GM21515 (cell line): ENCODE measurements at regions not wholly inside any gene's neighbourhood (a gene's known extent, or its start where the extent isn't known, plus 50 kb on each side); places are given as distances from the start of the nearest gene placed in this dataset.

Experiments
- ATAC-seq: cut with Tn5 transposase; IDR thresholded peaks from one replicate; pipeline ENCODE4 v1.9.1; 2021; ENCODE audit not compliant: unreplicated experiment

DNA sequence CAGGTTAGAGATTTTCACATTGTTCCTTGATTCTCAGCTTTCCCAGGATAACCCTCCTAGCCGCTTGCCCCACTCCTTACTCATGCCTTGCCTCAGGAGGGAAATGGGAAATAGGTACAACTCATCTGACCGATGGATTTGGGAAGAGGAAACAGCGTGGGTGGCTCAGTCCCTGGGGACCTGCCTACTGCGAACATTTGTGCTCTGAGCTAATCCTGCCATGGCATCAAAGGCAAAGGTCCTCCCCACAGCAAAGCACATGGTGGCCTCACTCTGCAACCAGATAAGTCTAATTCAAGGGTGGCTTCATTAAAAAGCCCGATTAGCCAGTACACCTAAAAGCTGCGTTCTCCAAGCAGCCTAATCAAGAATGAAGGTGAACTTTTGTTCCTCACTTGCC lies 82.4 kb upstream of the ADRA1B start:
- no peak for ATAC-seq

DNA sequence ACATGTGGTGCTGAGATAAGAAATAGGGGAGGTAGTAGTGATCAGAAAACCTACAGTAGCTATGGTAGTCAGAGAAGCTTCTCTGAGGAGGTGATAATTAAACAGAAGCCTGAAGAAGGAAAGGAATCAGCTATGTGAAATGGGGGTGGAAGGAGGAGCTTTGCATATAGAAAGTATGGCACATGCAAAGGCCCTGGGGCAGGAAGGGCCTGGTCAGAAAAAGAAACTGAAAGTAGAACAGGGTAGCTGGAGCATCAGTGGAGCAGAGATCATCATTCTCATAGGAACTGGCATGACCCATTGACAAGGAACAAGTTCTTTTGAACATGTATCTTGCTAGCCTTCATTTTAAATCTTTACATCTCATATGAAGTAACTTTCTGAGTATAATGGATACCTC lies 80.7 kb upstream of the ADRA1B start:
- ATAC-seq, result no peak

DNA sequence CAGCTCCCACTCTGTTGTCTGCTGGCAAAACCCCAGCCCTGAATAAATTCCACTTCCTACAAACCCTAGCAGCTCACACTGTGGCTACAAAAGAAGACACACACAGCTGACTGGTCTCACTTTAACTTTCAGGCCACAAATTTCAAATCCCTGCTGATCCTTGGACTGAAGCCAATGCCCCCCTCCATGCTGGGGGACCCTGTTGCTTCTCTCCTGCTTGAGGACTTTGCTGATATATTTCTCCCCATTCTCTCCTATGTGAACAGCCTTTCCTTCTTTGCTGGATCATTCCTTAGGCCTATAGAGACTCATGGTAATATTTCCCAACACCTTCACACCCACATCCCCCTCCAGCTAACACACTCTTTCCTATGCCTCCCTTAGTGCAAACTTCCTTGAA lies 79.6 kb upstream of the ADRA1B start:
- no peak for ATAC-seq

DNA sequence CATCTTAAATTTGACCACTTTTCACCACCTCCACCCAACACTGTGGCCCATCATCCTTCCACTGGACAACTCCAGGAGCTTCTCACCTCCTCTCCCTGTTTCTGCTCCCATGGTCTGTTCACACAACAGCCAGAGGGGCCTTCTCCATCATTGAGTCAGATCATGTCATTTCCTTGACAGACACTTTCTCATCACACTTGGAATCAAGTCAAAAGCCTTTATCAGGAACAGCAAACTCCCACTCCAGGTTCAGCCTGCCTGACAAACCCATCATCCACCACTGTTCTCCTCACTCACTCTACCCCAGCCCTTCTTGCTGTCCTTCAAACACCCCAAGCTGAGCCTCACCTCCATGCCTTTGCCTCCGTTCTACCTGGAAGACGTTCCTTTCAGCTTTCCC lies 78.4 kb upstream of the ADRA1B start:
- ATAC-seq, result no peak

- ATAC-seq, result no peak
Measured at GRCh38 chr5:159838551-159839222, 77.6 kb upstream of the ADRA1B start.

DNA sequence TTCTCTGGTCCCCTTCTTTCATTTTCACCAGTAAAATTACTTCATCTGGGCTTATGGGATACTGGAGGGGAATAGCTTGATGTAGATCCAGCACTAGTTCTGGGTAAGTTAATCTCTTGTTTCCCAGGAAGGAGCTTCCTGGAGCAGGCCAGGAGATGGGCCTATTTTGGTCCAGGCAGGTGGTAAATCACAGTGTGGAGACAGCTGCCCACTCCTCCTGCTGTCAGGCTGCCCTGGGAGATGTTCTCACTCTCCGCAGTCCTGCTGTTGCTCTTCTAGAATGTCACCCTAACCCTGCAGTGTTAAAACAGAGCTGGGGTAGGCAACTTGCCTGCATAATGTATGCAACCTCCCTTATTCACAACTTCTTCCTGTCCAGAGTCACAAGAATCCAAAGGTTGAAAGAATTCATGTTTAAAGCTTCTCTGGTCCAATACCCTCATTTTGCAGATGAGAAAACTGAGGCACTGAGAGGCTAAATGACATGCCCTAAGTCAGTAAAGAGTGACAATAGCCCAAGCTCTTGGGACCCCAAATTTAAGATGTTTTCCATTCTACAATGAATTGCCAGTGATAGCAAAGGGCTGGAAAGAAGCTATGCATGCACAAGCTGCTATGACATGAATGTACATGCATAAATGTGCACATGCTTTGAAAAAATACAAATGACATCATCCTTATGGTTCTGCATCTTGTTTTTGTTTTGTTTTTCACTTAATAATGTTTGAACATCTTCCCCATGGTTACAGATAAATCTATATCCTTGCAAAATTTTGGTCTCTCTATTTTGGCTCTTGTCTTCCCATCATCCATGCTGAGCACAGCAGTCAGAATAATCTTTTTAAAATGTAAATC lies 71.8 kb upstream of the ADRA1B start:
- ATAC-seq, result no peak

- ATAC-seq, result no peak
Measured at GRCh38 chr5:159849437-159850083, 66.7 kb upstream of the ADRA1B start.

DNA sequence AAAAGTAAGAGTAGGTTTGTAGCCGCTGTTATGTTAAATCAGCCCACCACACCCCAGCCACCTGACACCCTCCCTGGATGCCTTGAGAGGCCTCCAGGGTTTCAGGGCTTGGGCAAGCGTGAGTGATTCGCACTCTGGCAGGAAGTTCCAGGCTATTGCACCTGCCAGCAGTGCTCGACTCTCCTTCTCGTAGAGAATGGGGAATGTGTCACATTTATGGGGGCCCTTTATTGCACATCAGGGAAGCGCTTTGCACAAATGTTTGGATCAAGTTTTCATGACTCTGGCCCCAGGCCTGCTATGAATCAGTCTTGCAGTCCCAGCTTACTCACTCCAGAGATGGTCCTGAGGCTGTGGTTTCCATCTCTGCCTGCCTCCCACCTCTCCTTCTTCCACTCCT lies 66.1 kb upstream of the ADRA1B start:
- no peak for ATAC-seq

DNA sequence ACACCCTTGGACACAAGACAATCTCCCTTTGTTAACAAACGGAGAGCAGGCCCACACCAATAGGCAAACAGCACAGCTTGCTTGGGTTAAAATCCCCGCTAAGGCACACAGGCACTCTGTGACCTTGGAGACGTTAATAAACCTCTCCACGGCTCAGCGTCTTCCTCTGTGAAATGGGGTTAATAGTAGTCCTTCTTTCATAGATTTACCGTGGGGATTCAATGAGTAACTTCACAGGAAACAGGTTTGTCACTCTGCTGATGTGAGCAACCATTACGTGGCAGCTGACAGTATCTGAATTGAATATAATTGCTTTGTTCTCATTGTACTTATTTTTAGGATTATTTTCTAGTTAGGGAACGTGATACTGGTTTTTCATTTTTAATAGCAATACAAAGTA lies 65.2 kb upstream of the ADRA1B start:
- ATAC-seq, result no peak

- ATAC-seq, result no peak
Measured at GRCh38 chr5:159854916-159855315, 61.4 kb upstream of the ADRA1B start.

DNA sequence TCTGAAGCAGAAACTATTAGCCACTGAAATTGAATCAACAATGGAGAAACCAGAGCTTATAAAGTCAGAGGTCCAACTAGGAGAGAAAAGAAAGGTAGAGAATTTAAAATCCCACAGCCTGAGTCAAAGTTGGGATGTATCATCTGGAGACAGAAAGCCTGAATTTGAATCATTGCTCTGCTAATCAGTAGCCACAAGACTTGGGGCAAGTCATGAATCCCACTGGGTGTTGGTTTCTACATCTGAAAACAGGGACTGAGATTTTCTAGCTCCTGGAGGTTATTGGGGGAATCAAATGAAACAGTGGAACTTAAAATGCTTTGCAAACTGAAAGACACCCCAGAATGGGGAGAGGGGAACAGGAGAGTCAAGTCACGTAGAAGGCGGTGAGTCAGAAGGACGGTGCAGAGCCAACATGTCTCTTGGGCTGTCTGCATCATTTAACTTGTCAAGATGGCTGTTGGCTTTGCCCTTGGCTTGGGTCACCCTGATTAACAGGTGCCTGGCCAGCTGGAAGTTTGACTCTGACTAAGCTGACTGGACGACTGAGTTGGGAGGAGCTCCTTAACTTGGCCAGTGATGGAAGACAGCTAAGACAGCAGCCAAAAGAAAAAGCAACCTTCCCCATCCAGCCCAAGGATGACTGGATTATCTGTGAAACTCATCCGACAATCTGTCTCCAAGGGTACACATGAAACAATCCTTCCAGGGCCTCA lies 60.6 kb upstream of the ADRA1B start:
- no peak for ATAC-seq

GRCh38 chr5:159858871-159859270 lies 57.4 kb upstream of the ADRA1B start:
- no peak for ATAC-seq

GRCh38 chr5:159861086-159861485 lies 55.2 kb upstream of the ADRA1B start:
- no peak for ATAC-seq

GRCh38 chr5:159864885-159865691 lies 51.2 kb upstream of the ADRA1B start:
- peak; percentile 93 for ATAC-seq

DNA sequence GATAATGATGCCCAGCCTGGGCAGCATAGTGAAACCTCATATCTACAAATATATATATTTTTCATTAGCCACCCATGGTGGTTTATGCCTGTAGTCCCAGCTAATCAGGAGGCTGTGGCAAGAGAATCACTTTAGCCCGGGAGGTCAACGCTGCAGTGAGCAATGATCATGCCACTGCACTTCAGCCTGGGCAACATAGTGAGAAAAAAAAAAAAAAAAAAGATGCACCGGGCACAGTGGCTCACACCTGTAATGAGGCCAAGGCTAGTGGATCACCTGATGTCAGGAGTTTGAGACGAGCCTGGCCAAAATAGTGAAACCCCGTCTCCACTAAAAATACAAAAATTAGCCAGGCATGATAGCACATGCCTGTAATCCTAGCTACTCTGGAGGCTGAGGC lies 50.2 kb upstream of the ADRA1B start:
- ATAC-seq, result no peak
